AG09319 (cell line): ENCODE measurements at regions not wholly inside any gene's neighbourhood (a gene's known extent, or its start where the extent isn't known, plus 50 kb on each side); places are given as distances from the start of the nearest gene placed in this dataset.

Experiments
- DNase-seq: peaks from one replicate; pipeline ENCODE4 v3.0.0-alpha.2; 2010; ENCODE audit warnings: low read depth; ENCODE audit errors: extremely low read depth
- CTCF ChIP-seq: IDR thresholded peaks from 2 replicates; pipeline ENCODE4 v1.5.1; 2011; ENCODE audit warnings: low read depth, mild to moderate bottlenecking, inconsistent platforms, low read length, moderate library complexity

- DNase-seq, result no peak
- TF ChIP-seq CTCF, result no peak
Measured at GRCh38 chr2:7458066-7458465, 540.9 kb downstream of the RNF144A start.

GRCh38 chr2:7467782-7468447 lies 550.7 kb downstream of the RNF144A start:
- DNase-seq, result no peak
- TF ChIP-seq CTCF, result no peak

- no peak for DNase-seq
- no peak for TF ChIP-seq CTCF
Measured at GRCh38 chr2:7468448-7468828, 551.2 kb downstream of the RNF144A start.

- TF ChIP-seq CTCF, result no peak
- no peak for DNase-seq
Measured at GRCh38 chr2:7468955-7469354, 551.7 kb downstream of the RNF144A start.

GRCh38 chr2:7471185-7471584 lies 554.0 kb downstream of the RNF144A start:
- no peak for TF ChIP-seq CTCF
- no peak for DNase-seq

GRCh38 chr2:7472465-7472864 lies 555.3 kb downstream of the RNF144A start:
- DNase-seq, result no peak
- no peak for TF ChIP-seq CTCF

GRCh38 chr2:7473135-7473771 lies 556.0 kb downstream of the RNF144A start:
- DNase-seq, result no peak
- no peak for TF ChIP-seq CTCF
